GM23338 (cell line): ENCODE measurements at regions not wholly inside any gene's neighbourhood (a gene's known extent, or its start where the extent isn't known, plus 50 kb on each side); places are given as distances from the start of the nearest gene placed in this dataset.

Experiments used
- ATAC-seq: fragments of 200-7000 bp; cut with Tn5 transposase; 3 replicates; pipeline ENCODE4 v1.9.1; 2020
- DNase-seq: peaks from one replicate; pipeline ENCODE4 v3.0.0-alpha.2; 2015; ENCODE audit warnings: low spot score
- H2AFZ ChIP-seq: fragments of 200-600 bp; sonication (generic); 2 replicates; pipeline ENCODE4 v1.8.0; 2016; ENCODE audit warnings: antibody characterized with exemption, mild to moderate bottlenecking, moderate library complexity
- H3F3A ChIP-seq: fragments of 200-600 bp; sonication (generic); replicated peaks from 2 replicates; pipeline ENCODE4 v1.8.0; 2017; ENCODE audit warnings: antibody characterized with exemption, mixed run types, low read depth
- H3K27ac ChIP-seq: fragments of 200-600 bp; sonication (generic); 2 replicates; pipeline ENCODE4 v1.6.1; 2016; ENCODE audit warnings: low read depth
- H3K27me3 ChIP-seq: fragments of 200-600 bp; sonication (generic); 2 replicates; pipeline ENCODE4 v1.8.0; 2016; ENCODE audit warnings: mild to moderate bottlenecking, mixed run types, moderate library complexity; ENCODE audit not compliant: insufficient read depth
- H3K36me3 ChIP-seq: fragments of 200-600 bp; sonication (generic); 2 replicates; pipeline ENCODE4 v1.8.0; 2016; ENCODE audit warnings: mild to moderate bottlenecking; ENCODE audit not compliant: insufficient read depth
- H3K4me1 ChIP-seq: fragments of 200-600 bp; sonication (generic); 2 replicates; pipeline ENCODE4 v1.8.0; 2016; ENCODE audit warnings: mild to moderate bottlenecking, moderate library complexity; ENCODE audit not compliant: insufficient read depth
- H3K4me2 ChIP-seq: fragments of 200-600 bp; sonication (generic); 2 replicates; pipeline ENCODE4 v1.7.1; 2017; ENCODE audit warnings: mixed run types
- H3K4me3 ChIP-seq: fragments of 200-600 bp; sonication (generic); 2 replicates; pipeline ENCODE4 v1.6.1; 2016; ENCODE audit warnings: mixed run types
- H3K79me2 ChIP-seq: fragments of 200-600 bp; sonication (generic); replicated peaks from 2 replicates; pipeline ENCODE4 v1.8.0; 2017; ENCODE audit warnings: mild to moderate bottlenecking; ENCODE audit not compliant: insufficient read depth
- H3K9me2 ChIP-seq: fragments of 200-600 bp; sonication (generic); 2 replicates; pipeline ENCODE4 v1.8.0; 2017; ENCODE audit not compliant: insufficient read depth
- H4K20me1 ChIP-seq: fragments of 200-600 bp; sonication (generic); replicated peaks from 2 replicates; pipeline ENCODE4 v1.8.0; 2017; ENCODE audit warnings: mild to moderate bottlenecking; ENCODE audit not compliant: insufficient read depth
- H3K27ac Mint-ChIP-seq: 2 replicates; pipeline ENCODE4 v1.8.0; 2020; ENCODE audit warnings: inconsistent platforms, mild to moderate bottlenecking, moderate library complexity, mixed read lengths
- H3K27me3 Mint-ChIP-seq: 3 replicates; pipeline ENCODE4 v1.8.0; 2022; ENCODE audit warnings: low read depth, mild to moderate bottlenecking, moderate library complexity, mixed read lengths, inconsistent platforms; ENCODE audit not compliant: insufficient read depth, poor library complexity
- H3K36me3 Mint-ChIP-seq: 3 replicates; pipeline ENCODE4 v1.8.0; 2021; ENCODE audit warnings: low read depth, mild to moderate bottlenecking, inconsistent platforms, moderate library complexity, mixed read lengths
- H3K4me1 Mint-ChIP-seq: 3 replicates; pipeline ENCODE4 v1.8.0; 2020; ENCODE audit warnings: mild to moderate bottlenecking, inconsistent platforms, mixed read lengths
- H3K4me3 Mint-ChIP-seq: 3 replicates; pipeline ENCODE4 v1.8.0; 2021; ENCODE audit warnings: moderate library complexity, mild to moderate bottlenecking, inconsistent platforms, mixed read lengths
- H3K9me3 Mint-ChIP-seq: 3 replicates; pipeline ENCODE4 v1.8.0; 2020; ENCODE audit warnings: moderate library complexity, mild to moderate bottlenecking, inconsistent platforms, mixed read lengths
- CREB1 ChIP-seq: fragments of 250-450 bp; sonication (Bioruptor Pico); IDR thresholded peaks from 2 replicates; pipeline ENCODE4 v1.5.0; 2020; ENCODE audit warnings: low read depth, mild to moderate bottlenecking, moderate library complexity
- EZH2 ChIP-seq: fragments of 200-600 bp; sonication (generic); IDR thresholded peaks from one replicate; pipeline ENCODE4 v1.8.0; 2017; ENCODE audit warnings: antibody characterized with exemption, mild to moderate bottlenecking, low read depth; ENCODE audit not compliant: unreplicated experiment
- EZH2phosphoT487 ChIP-seq: fragments of 200-600 bp; sonication (generic); IDR thresholded peaks from one replicate; pipeline ENCODE4 v1.8.1; 2018; ENCODE audit warnings: antibody characterized with exemption; ENCODE audit not compliant: unreplicated experiment
- JUNB ChIP-seq: IDR thresholded peaks from one replicate; pipeline ENCODE4 v1.6.1; 2016; ENCODE audit warnings: antibody characterized with exemption; ENCODE audit not compliant: unreplicated experiment
- NANOG ChIP-seq: IDR thresholded peaks from 2 replicates; pipeline ENCODE4 v1.6.1; 2016; ENCODE audit warnings: antibody characterized with exemption, borderline replicate concordance
- POLR2AphosphoS5 ChIP-seq: IDR thresholded peaks from 2 replicates; pipeline ENCODE4 v1.6.1; 2016; ENCODE audit warnings: antibody characterized with exemption, low read depth
- STAT1 ChIP-seq: IDR thresholded peaks from one replicate; pipeline ENCODE4 v1.6.1; 2016; ENCODE audit warnings: antibody characterized with exemption; ENCODE audit not compliant: unreplicated experiment
- ZNF114 ChIP-seq: fragments of 250-450 bp; sonication (Bioruptor Pico); IDR thresholded peaks from 2 replicates; pipeline ENCODE4 v1.5.0; 2020; ENCODE audit warnings: mild to moderate bottlenecking, moderate library complexity
- ZNF331 ChIP-seq: fragments of 250-450 bp; sonication (Bioruptor Pico); IDR thresholded peaks from 2 replicates; pipeline ENCODE4 v1.5.0; 2020; ENCODE audit warnings: low read depth, mild to moderate bottlenecking, moderate library complexity
- TF ChIP-seq, protein P1 (sequence below): IDR thresholded peaks from 2 replicates; pipeline ENCODE4 v1.6.1; 2016; ENCODE audit warnings: antibody characterized with exemption
- TF ChIP-seq, protein P2 (sequence below), 2 experiments: fragments of 200-600 bp in 1 of 2; sonication (generic) in 1 of 2; conservative IDR thresholded peaks; 2 replicates each; pipeline versions ENCODE4 v1.5.1 to v1.6.1; 2016 to 2017; ENCODE audit warnings: antibody characterized with exemption in 2 of 2, low read depth in 2 of 2, mild to moderate bottlenecking in 2 of 2, moderate library complexity in 1 of 2
- TF ChIP-seq, protein P3 (sequence below): IDR thresholded peaks from one replicate; pipeline ENCODE4 v1.6.1; 2018; ENCODE audit warnings: antibody characterized with exemption; ENCODE audit not compliant: unreplicated experiment

DNA sequence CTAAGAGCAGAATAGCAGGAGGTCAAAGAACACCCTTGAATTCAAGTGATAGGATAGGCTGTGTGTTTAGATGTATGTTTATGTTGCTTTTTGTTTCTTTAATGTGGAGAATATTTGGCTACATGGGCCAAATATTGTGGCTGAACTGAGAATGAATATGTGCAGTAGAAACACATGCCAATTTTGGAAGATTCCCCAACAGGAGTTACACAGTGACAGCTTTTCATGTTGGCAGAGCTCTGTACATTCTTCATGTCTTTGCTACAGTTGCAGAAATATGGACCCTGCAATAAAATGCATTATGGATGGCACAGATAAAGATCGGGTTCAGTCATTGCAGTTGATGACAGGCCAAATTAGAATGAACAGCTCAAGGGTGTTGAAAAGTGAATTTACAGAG lies 82.8 kb upstream of the SLC4A4 start (continued):
- TF ChIP-seq, protein P1, sequence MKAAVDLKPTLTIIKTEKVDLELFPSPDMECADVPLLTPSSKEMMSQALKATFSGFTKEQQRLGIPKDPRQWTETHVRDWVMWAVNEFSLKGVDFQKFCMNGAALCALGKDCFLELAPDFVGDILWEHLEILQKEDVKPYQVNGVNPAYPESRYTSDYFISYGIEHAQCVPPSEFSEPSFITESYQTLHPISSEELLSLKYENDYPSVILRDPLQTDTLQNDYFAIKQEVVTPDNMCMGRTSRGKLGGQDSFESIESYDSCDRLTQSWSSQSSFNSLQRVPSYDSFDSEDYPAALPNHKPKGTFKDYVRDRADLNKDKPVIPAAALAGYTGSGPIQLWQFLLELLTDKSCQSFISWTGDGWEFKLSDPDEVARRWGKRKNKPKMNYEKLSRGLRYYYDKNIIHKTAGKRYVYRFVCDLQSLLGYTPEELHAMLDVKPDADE = no peak
- TF ChIP-seq JUNB (no peak), POLR2AphosphoS5 (no peak), ZNF114 (CRISPR knock-in tag) (no peak), CREB1 (no peak), EZH2phosphoT487 (no peak)

DNA sequence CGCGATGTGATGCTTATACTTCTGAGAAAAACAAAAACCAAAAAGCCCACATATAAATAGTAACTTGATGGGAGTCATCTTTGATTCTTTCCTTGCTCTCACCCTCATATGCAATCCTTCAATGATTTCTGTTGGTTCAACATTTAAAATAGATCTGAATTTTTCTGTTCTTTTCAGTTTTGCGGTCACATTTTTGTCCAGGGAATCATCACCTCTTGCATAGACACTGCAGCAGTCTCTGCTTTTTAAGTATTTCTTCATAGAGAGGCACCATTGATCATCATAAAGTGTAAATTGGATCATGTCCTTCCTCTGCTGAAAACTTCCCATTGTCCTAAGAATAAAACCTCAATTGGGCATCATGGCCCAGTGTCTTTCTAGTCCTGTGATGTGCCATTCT lies 81.1 kb upstream of the SLC4A4 start:
- ATAC-seq = no peak
- Histone ChIP-seq H3K27me3 (no peaks in the 10 kb centered on the region), H3F3A (no peaks in the 10 kb centered on the region), H3K79me2 (no peaks in the 10 kb centered on the region), H3K27ac (no peak overlapping the region), H3K36me3 (no peaks in the 10 kb centered on the region), H2AFZ (no peak overlapping the region), H3K9me2 (no peaks in the 10 kb centered on the region), H3K4me1 (peaks cover 20% of the 10 kb centered on the region; the same call in 1 of the 2 replicates), H3K4me3 (no peak overlapping the region), H3K4me2 (no peak overlapping the region), H4K20me1 (no peaks in the 10 kb centered on the region)
- peaks cover 7% of the 10 kb centered on the region; the same call in 2 of the 3 replicates for H3K4me1 Mint-ChIP-seq
- H3K9me3 Mint-ChIP-seq = no peaks in the 10 kb centered on the region
- no peaks in the 10 kb centered on the region for H3K27me3 Mint-ChIP-seq
- no peak overlapping the region for H3K4me3 Mint-ChIP-seq
- DNase-seq = no peak
- H3K36me3 Mint-ChIP-seq = no peaks in the 10 kb centered on the region
- no peak overlapping the region for H3K27ac Mint-ChIP-seq
- TF ChIP-seq ZNF114 (CRISPR knock-in tag) = no peak
- TF ChIP-seq EZH2phosphoT487 = no peak
- no peak for TF ChIP-seq NANOG
- no peak for TF ChIP-seq POLR2AphosphoS5
- TF ChIP-seq CREB1 = no peak
- TF ChIP-seq, protein P2, sequence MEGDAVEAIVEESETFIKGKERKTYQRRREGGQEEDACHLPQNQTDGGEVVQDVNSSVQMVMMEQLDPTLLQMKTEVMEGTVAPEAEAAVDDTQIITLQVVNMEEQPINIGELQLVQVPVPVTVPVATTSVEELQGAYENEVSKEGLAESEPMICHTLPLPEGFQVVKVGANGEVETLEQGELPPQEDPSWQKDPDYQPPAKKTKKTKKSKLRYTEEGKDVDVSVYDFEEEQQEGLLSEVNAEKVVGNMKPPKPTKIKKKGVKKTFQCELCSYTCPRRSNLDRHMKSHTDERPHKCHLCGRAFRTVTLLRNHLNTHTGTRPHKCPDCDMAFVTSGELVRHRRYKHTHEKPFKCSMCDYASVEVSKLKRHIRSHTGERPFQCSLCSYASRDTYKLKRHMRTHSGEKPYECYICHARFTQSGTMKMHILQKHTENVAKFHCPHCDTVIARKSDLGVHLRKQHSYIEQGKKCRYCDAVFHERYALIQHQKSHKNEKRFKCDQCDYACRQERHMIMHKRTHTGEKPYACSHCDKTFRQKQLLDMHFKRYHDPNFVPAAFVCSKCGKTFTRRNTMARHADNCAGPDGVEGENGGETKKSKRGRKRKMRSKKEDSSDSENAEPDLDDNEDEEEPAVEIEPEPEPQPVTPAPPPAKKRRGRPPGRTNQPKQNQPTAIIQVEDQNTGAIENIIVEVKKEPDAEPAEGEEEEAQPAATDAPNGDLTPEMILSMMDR (conservative IDR thresholded peaks at IDR 0.05; ENCODE audit: low read depth in 2 of 2) = no peak
- TF ChIP-seq, protein P1 = no peak
- TF ChIP-seq, protein P3, sequence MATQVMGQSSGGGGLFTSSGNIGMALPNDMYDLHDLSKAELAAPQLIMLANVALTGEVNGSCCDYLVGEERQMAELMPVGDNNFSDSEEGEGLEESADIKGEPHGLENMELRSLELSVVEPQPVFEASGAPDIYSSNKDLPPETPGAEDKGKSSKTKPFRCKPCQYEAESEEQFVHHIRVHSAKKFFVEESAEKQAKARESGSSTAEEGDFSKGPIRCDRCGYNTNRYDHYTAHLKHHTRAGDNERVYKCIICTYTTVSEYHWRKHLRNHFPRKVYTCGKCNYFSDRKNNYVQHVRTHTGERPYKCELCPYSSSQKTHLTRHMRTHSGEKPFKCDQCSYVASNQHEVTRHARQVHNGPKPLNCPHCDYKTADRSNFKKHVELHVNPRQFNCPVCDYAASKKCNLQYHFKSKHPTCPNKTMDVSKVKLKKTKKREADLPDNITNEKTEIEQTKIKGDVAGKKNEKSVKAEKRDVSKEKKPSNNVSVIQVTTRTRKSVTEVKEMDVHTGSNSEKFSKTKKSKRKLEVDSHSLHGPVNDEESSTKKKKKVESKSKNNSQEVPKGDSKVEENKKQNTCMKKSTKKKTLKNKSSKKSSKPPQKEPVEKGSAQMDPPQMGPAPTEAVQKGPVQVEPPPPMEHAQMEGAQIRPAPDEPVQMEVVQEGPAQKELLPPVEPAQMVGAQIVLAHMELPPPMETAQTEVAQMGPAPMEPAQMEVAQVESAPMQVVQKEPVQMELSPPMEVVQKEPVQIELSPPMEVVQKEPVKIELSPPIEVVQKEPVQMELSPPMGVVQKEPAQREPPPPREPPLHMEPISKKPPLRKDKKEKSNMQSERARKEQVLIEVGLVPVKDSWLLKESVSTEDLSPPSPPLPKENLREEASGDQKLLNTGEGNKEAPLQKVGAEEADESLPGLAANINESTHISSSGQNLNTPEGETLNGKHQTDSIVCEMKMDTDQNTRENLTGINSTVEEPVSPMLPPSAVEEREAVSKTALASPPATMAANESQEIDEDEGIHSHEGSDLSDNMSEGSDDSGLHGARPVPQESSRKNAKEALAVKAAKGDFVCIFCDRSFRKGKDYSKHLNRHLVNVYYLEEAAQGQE = no peak
- no peak for TF ChIP-seq ZNF331 (CRISPR knock-in tag)
- TF ChIP-seq STAT1 = no peak
- TF ChIP-seq EZH2 = no peak
- TF ChIP-seq JUNB = no peak
